ENCODE measurements at regions not wholly inside any gene's neighbourhood (a gene's known extent, or its start where the extent isn't known, plus 50 kb on each side); places are given as distances from the start of the nearest gene placed in this dataset.

GRCh38 chr5:128591598-128592455, 53.8 kb upstream of the FBN2 start:
- H3K4me1 ChIP-seq, result no peaks in the 10 kb centered on the region
- H3K27me3 ChIP-seq, result no peaks in the 10 kb centered on the region
- in situ Hi-C loops (cut with MboI; ENCODE audit: low sequenced_read_pairs in 4 of 4) (no loop called here), intact Hi-C loops (cut with DNase I; ENCODE audit: low total_unique reads) (no loop called here)
- DNase-seq (no peak), ATAC-seq (no peak)
- TF ChIP-seq, protein P1, sequence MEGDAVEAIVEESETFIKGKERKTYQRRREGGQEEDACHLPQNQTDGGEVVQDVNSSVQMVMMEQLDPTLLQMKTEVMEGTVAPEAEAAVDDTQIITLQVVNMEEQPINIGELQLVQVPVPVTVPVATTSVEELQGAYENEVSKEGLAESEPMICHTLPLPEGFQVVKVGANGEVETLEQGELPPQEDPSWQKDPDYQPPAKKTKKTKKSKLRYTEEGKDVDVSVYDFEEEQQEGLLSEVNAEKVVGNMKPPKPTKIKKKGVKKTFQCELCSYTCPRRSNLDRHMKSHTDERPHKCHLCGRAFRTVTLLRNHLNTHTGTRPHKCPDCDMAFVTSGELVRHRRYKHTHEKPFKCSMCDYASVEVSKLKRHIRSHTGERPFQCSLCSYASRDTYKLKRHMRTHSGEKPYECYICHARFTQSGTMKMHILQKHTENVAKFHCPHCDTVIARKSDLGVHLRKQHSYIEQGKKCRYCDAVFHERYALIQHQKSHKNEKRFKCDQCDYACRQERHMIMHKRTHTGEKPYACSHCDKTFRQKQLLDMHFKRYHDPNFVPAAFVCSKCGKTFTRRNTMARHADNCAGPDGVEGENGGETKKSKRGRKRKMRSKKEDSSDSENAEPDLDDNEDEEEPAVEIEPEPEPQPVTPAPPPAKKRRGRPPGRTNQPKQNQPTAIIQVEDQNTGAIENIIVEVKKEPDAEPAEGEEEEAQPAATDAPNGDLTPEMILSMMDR (IDR thresholded peaks at IDR 0.05 in 4 of 5, conservative IDR thresholded peaks at IDR 0.05 in 1 of 5), result no peak
- no peak for TF ChIP-seq POLR2A (IDR thresholded peaks at IDR 0.05)
- H3K9me3 ChIP-seq, result no peaks in the 10 kb centered on the region
- no peaks in the 10 kb centered on the region for H3K36me3 ChIP-seq
- H3K4me3 ChIP-seq, result no peak overlapping the region
- no peak overlapping the region for H3K27ac ChIP-seq

GRCh38 chr5:128596071-128596470, 58.0 kb upstream of the FBN2 start:
- in situ Hi-C loops (cut with MboI; ENCODE audit: low sequenced_read_pairs in 4 of 4) (no loop called here), intact Hi-C loops (cut with DNase I; ENCODE audit: low total_unique reads) (no loop called here)
- H3K36me3 ChIP-seq, result no peaks in the 10 kb centered on the region
- TF ChIP-seq POLR2A (IDR thresholded peaks at IDR 0.05), result no peak
- TF ChIP-seq, protein P1 (IDR thresholded peaks at IDR 0.05 in 4 of 5, conservative IDR thresholded peaks at IDR 0.05 in 1 of 5), result no peak
- no peak for ATAC-seq
- no peaks in the 10 kb centered on the region for H3K9me3 ChIP-seq
- H3K27ac ChIP-seq, result no peak overlapping the region
- no peak overlapping the region for H3K4me3 ChIP-seq
- no peaks in the 10 kb centered on the region for H3K4me1 ChIP-seq
- H3K27me3 ChIP-seq, result no peaks in the 10 kb centered on the region
- DNase-seq, result no peak

- Histone ChIP-seq H3K4me3 (no peak overlapping the region), H3K36me3 (no peaks in the 10 kb centered on the region), H3K27me3 (no peaks in the 10 kb centered on the region), H3K9me3 (no peaks in the 10 kb centered on the region), H3K4me1 (no peaks in the 10 kb centered on the region), H3K27ac (no peak overlapping the region)
- DNase-seq (no peak), ATAC-seq (no peak)
- intact Hi-C loops (cut with DNase I; ENCODE audit: low total_unique reads), result no loop called here
- TF ChIP-seq POLR2A (IDR thresholded peaks at IDR 0.05), result no peak
- TF ChIP-seq, protein P1 (IDR thresholded peaks at IDR 0.05 in 4 of 5, conservative IDR thresholded peaks at IDR 0.05 in 1 of 5), result no peak
- in situ Hi-C loops (cut with MboI; ENCODE audit: low sequenced_read_pairs in 4 of 4), result no loop called here
These were observed 59.1 kb upstream of the FBN2 start for GRCh38 chr5:128597156-128597555.

DNA sequence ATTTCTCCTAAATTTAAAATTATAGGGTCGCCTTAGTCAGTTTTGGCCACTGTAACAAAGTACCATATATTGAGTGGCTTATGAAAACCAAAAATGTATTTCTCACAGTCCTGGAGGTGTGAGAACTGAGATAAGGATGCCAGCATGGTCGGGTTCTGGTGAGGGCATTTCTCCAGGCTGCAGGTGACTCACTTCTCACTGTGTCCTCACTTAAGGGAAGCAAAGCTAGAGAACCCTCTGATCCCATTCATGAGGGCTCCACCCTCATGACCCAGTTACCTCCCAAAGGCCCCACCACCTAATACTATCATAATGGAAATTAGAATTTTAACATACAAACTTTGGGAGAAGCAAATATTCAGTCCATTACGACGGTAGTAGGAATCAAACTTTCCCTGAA, 75.1 kb upstream of the FBN2 start:
- Histone ChIP-seq H3K4me3 (no peak overlapping the region), H3K27me3 (no peaks in the 10 kb centered on the region)
- in situ Hi-C loops (cut with MboI; ENCODE audit: low sequenced_read_pairs in 4 of 4), result no loop called here

More for the DNA sequence above, 75.1 kb upstream of the FBN2 start:
- no peak for TF ChIP-seq POLR2A (IDR thresholded peaks at IDR 0.05)
- TF ChIP-seq, protein P1 (IDR thresholded peaks at IDR 0.05 in 4 of 5, conservative IDR thresholded peaks at IDR 0.05 in 1 of 5), result no peak
- intact Hi-C loops (cut with DNase I; ENCODE audit: low total_unique reads), result no loop called here
- ATAC-seq (no peak), DNase-seq (no peak)
- H3K4me1 ChIP-seq, result no peaks in the 10 kb centered on the region
- H3K36me3 ChIP-seq, result no peaks in the 10 kb centered on the region
- no peaks in the 10 kb centered on the region for H3K9me3 ChIP-seq
- H3K27ac ChIP-seq, result no peak overlapping the region

Data from gastrocnemius medialis (tissue), 4 donors.